ENCODE measurements at regions not wholly inside any gene's neighbourhood (a gene's known extent, or its start where the extent isn't known, plus 50 kb on each side); places are given as distances from the start of the nearest gene placed in this dataset.

DNA sequence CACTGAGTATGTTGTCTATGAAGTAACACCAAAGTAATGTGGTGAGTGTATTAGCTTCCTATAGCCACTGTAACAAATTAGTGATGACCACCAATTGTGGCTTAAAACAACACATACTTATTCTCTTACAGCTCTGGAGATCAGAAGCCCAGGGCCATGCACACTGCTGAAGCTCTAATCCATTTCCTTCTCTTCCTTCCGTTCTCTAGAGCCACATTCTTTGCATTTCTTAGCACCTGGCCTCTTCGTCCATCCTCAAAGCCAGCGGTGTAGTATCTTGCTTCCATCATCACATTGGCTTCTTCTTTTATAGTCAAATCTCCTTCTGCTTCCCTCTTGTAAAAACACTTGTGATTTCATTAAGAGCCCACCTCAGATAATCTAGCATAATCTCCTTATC, 230.3 kb upstream of the RFX3 start:
- TF ChIP-seq POLR2A (IDR thresholded peaks at IDR 0.05) (no peak), POLR2AphosphoS5 (IDR thresholded peaks at IDR 0.05) (no peak), EP300 (IDR thresholded peaks at IDR 0.05) (no peak)
- TF ChIP-seq, protein P1, sequence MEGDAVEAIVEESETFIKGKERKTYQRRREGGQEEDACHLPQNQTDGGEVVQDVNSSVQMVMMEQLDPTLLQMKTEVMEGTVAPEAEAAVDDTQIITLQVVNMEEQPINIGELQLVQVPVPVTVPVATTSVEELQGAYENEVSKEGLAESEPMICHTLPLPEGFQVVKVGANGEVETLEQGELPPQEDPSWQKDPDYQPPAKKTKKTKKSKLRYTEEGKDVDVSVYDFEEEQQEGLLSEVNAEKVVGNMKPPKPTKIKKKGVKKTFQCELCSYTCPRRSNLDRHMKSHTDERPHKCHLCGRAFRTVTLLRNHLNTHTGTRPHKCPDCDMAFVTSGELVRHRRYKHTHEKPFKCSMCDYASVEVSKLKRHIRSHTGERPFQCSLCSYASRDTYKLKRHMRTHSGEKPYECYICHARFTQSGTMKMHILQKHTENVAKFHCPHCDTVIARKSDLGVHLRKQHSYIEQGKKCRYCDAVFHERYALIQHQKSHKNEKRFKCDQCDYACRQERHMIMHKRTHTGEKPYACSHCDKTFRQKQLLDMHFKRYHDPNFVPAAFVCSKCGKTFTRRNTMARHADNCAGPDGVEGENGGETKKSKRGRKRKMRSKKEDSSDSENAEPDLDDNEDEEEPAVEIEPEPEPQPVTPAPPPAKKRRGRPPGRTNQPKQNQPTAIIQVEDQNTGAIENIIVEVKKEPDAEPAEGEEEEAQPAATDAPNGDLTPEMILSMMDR (IDR thresholded peaks at IDR 0.05), result no peak

Measured in suprapubic skin (tissue), 4 donors.